T1000 (cell line): ENCODE measurements at regions not wholly inside any gene's neighbourhood (a gene's known extent, or its start where the extent isn't known, plus 50 kb on each side); places are given as distances from the start of the nearest gene placed in this dataset.

ENCODE experiments used
- DNase-seq: peaks from one replicate; lab custom pipeline; 2025; ENCODE audit warnings: mixed read lengths; lab: John Stamatoyannopoulos, UW

- no peak for DNase-seq
These were observed 266.0 kb upstream of the PTGER4 start for GRCh38 chr5:40413743-40414142.

- DNase-seq, result no peak
These were observed 266.9 kb upstream of the PTGER4 start for GRCh38 chr5:40412771-40413170.

GRCh38 chr5:40410964-40411635 lies 268.6 kb upstream of the PTGER4 start:
- no peak for DNase-seq

GRCh38 chr5:40410231-40410861 lies 269.4 kb upstream of the PTGER4 start:
- DNase-seq, result no peak

- no peak for DNase-seq
These were observed 270.1 kb upstream of the PTGER4 start for GRCh38 chr5:40409601-40410000.

GRCh38 chr5:40406741-40407211 lies 272.9 kb upstream of the PTGER4 start:
- no peak for DNase-seq

GRCh38 chr5:40405996-40406740 lies 273.5 kb upstream of the PTGER4 start:
- no peak for DNase-seq

- no peak for DNase-seq
These were observed 274.5 kb upstream of the PTGER4 start for GRCh38 chr5:40405230-40405629.

GRCh38 chr5:40404613-40405012 lies 275.1 kb upstream of the PTGER4 start:
- DNase-seq, result no peak

GRCh38 chr5:40402007-40402364 lies 277.7 kb upstream of the PTGER4 start:
- peak; percentile 38 for DNase-seq

GRCh38 chr5:40401284-40402006 lies 278.3 kb upstream of the PTGER4 start:
- DNase-seq, result no peak

GRCh38 chr5:40400245-40400644 lies 279.5 kb upstream of the PTGER4 start:
- no peak for DNase-seq

- DNase-seq, result no peak
These were observed 280.4 kb upstream of the PTGER4 start for GRCh38 chr5:40399349-40399748.

GRCh38 chr5:40397976-40398375 lies 281.7 kb upstream of the PTGER4 start:
- DNase-seq, result no peak

- DNase-seq, result no peak
These were observed 282.6 kb upstream of the PTGER4 start for GRCh38 chr5:40397091-40397490.

- no peak for DNase-seq
These were observed 283.4 kb upstream of the PTGER4 start for GRCh38 chr5:40396317-40396716.

- no peak for DNase-seq
These were observed 284.5 kb upstream of the PTGER4 start for GRCh38 chr5:40395251-40395650.

- no peak for DNase-seq
These were observed 285.0 kb upstream of the PTGER4 start for GRCh38 chr5:40394698-40395097.

GRCh38 chr5:40391642-40392041 lies 288.1 kb upstream of the PTGER4 start:
- DNase-seq, result no peak

GRCh38 chr5:40390281-40391149 lies 289.2 kb upstream of the PTGER4 start:
- DNase-seq, result no peak

GRCh38 chr5:40389591-40389990 lies 290.1 kb upstream of the PTGER4 start:
- no peak for DNase-seq
